Thyroid gland (tissue), 4 donors: ENCODE measurements at regions not wholly inside any gene's neighbourhood (a gene's known extent, or its start where the extent isn't known, plus 50 kb on each side); places are given as distances from the start of the nearest gene placed in this dataset.
A peak's percentile ranks its signal among the peaks of the same experiment; 100 is the strongest.

ENCODE experiments used
- DNase-seq, 2 donors: peaks; one replicate each; pipeline ENCODE4 v3.0.0-alpha.2; 2019
- H3K27ac ChIP-seq, 3 donors: fragments of 200-600 bp; sonication (generic); 1 replicate in 2 of 3; 2 replicates in 1 of 3; pipeline ENCODE4 v1.5.1; 2016 to 2019; ENCODE audit warnings: mild to moderate bottlenecking in 1 of 3, moderate library complexity in 1 of 3
- H3K27me3 ChIP-seq: fragments of 200-600 bp; sonication (generic); one replicate; pipeline ENCODE4 v1.5.1; 2019
- H3K36me3 ChIP-seq, 2 donors: fragments of 200-600 bp; sonication (generic); one replicate each; pipeline ENCODE4 v1.5.1; 2016 to 2019
- H3K4me1 ChIP-seq, 2 donors: fragments of 200-600 bp; sonication (generic); one replicate each; pipeline ENCODE4 v1.5.1; 2017 to 2019
- H3K4me3 ChIP-seq, 3 donors: fragments of 200-600 bp; sonication (generic); replicated peaks in 1 of 3; 1 replicate in 2 of 3; 2 replicates in 1 of 3; pipeline ENCODE4 v1.5.1; 2016; ENCODE audit warnings: mild to moderate bottlenecking in 1 of 3
- H3K9me3 ChIP-seq: fragments of 200-600 bp; sonication (generic); one replicate; pipeline ENCODE4 v1.5.1; 2017
- POLR2A ChIP-seq, 2 donors: fragments of 450-650 bp; IDR thresholded peaks; one replicate each; pipeline ENCODE4 v1.6.1; 2017; ENCODE audit warnings: antibody characterized with exemption in 2 of 2, mild to moderate bottlenecking in 2 of 2, moderate library complexity in 1 of 2
- WGBS, 2 donors: methylation state at CpG; one replicate each; pipeline ENCODE4 v1.1.5; 2017; 5-methylcytosine and 5-hydroxymethylcytosine counted together
- intact Hi-C: fragments of 100-400 bp; cut with DNase I; formaldehyde crosslinking; loops from one replicate; pipeline ENCODE4 v1.15.1; 2023
- TF ChIP-seq, protein P1 (sequence below), 6 experiments: fragments of 200-600 bp in 3 of 6; fragments of 450-650 bp in 3 of 6; sonication (generic) in 3 of 6; IDR thresholded peaks; one replicate each; pipeline ENCODE4 v1.5.1; 2016 to 2019; ENCODE audit warnings: antibody characterized with exemption in 6 of 6, mild to moderate bottlenecking in 2 of 6, inconsistent platforms in 1 of 6, moderate library complexity in 1 of 6

DNA sequence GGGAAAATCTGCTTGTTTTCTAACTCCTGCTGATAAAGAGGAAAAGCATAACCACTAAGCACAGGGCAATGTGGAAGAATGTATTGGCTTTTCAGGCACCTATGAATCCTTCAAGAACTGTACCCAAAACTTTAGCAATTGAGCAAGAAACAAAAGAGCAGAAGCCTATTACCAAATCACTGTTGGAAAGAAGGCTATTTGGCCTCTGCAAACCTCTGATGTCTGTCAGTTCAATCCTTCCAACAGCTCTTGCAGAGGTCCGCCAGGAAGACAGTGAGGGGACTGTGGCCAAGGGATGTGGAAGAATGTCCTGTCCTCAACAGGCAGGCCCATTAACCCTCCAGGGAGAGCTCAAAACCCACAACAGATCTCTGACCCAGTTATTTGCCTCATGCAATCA lies 328.6 kb downstream of the ENC1 start:
- no peak overlapping the region for H3K27ac ChIP-seq
- DNase-seq, result peak in 1 of 2 donors; percentile 15
- H3K36me3 ChIP-seq, result no peaks in the 10 kb centered on the region
- H3K4me1 ChIP-seq, result peaks cover 0 to 9% of the 10 kb centered on the region in 2 donors
- no peaks in the 10 kb centered on the region for H3K9me3 ChIP-seq
- WGBS, 2 donors, result 71 to 92% methylated on average over 1 of the region's 1 CpG
- intact Hi-C loops, result no loop called here
- no peaks in the 10 kb centered on the region for H3K27me3 ChIP-seq
- no peak for TF ChIP-seq POLR2A (IDR thresholded peaks at IDR 0.05)
- TF ChIP-seq, protein P1, sequence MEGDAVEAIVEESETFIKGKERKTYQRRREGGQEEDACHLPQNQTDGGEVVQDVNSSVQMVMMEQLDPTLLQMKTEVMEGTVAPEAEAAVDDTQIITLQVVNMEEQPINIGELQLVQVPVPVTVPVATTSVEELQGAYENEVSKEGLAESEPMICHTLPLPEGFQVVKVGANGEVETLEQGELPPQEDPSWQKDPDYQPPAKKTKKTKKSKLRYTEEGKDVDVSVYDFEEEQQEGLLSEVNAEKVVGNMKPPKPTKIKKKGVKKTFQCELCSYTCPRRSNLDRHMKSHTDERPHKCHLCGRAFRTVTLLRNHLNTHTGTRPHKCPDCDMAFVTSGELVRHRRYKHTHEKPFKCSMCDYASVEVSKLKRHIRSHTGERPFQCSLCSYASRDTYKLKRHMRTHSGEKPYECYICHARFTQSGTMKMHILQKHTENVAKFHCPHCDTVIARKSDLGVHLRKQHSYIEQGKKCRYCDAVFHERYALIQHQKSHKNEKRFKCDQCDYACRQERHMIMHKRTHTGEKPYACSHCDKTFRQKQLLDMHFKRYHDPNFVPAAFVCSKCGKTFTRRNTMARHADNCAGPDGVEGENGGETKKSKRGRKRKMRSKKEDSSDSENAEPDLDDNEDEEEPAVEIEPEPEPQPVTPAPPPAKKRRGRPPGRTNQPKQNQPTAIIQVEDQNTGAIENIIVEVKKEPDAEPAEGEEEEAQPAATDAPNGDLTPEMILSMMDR (IDR thresholded peaks at IDR 0.05), result no peak
- H3K4me3 ChIP-seq, result no peak overlapping the region

- WGBS, 2 donors, result 83 to 84% methylated on average over 8 of the region's 8 CpGs
- H3K27ac ChIP-seq, result no peak overlapping the region
- TF ChIP-seq, protein P1 (IDR thresholded peaks at IDR 0.05), result no peak
- no peak for TF ChIP-seq POLR2A (IDR thresholded peaks at IDR 0.05)
Observed at GRCh38 chr5:74310997-74311930, 329.3 kb downstream of the ENC1 start.

DNA sequence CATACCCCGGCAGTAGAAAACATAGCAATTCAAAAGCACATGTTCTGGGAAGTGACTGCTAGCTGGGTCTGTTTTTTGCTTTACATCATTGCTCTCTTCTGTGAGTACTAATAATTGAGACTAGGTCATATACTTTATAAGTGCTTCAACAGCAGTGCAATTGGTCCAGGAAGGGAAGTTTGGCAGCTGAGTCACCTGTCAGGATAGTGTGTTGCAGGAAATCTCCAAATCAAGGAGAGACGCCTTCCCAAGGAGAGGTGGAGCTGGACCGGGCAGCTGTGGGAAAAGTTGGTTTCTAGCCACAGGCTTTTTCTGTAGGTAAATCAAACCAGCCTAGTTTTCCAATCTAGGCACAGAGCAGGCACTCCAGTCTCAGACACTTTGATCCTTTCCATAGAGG lies 330.1 kb downstream of the ENC1 start:
- H3K27ac ChIP-seq, result no peak overlapping the region
- intact Hi-C loops, result no loop called here
- TF ChIP-seq, protein P1 (IDR thresholded peaks at IDR 0.05), result no peak
- no peak for TF ChIP-seq POLR2A (IDR thresholded peaks at IDR 0.05)
- no peaks in the 10 kb centered on the region for H3K4me1 ChIP-seq
- no peak overlapping the region for H3K4me3 ChIP-seq
- no peaks in the 10 kb centered on the region for H3K36me3 ChIP-seq
- no peaks in the 10 kb centered on the region for H3K9me3 ChIP-seq
- WGBS, 2 donors, result 91% methylated on average over 3 of the region's 3 CpGs
- H3K27me3 ChIP-seq, result no peaks in the 10 kb centered on the region
- DNase-seq, result no peak

More at GRCh38 chr5:74310997-74311930, 329.3 kb downstream of the ENC1 start:
- H3K4me3 ChIP-seq, result no peak overlapping the region
- H3K9me3 ChIP-seq, result no peaks in the 10 kb centered on the region
- peaks cover 0 to 5% of the 10 kb centered on the region in 2 donors for H3K4me1 ChIP-seq
- no peaks in the 10 kb centered on the region for H3K27me3 ChIP-seq
- no peaks in the 10 kb centered on the region for H3K36me3 ChIP-seq
- intact Hi-C loops, result no loop called here
- DNase-seq, result no peak

GRCh38 chr5:74309050-74309449 lies 331.5 kb downstream of the ENC1 start:
- Histone ChIP-seq H3K4me3 (no peak overlapping the region), H3K27me3 (no peaks in the 10 kb centered on the region), H3K9me3 (no peaks in the 10 kb centered on the region), H3K27ac (no peak overlapping the region), H3K4me1 (no peaks in the 10 kb centered on the region), H3K36me3 (no peaks in the 10 kb centered on the region)
- intact Hi-C loops, result no loop called here
- DNase-seq, result no peak
- TF ChIP-seq POLR2A (IDR thresholded peaks at IDR 0.05), result no peak
- TF ChIP-seq, protein P1 (IDR thresholded peaks at IDR 0.05), result no peak

GRCh38 chr5:74306845-74307244 lies 333.7 kb downstream of the ENC1 start:
- Histone ChIP-seq H3K4me1 (no peaks in the 10 kb centered on the region), H3K4me3 (no peak overlapping the region), H3K27ac (no peak overlapping the region), H3K27me3 (no peaks in the 10 kb centered on the region), H3K36me3 (no peaks in the 10 kb centered on the region), H3K9me3 (no peaks in the 10 kb centered on the region)
- intact Hi-C loops, result no loop called here
- WGBS, 2 donors, result 59 to 90% methylated on average over 2 of the region's 2 CpGs
- TF ChIP-seq, protein P1 (IDR thresholded peaks at IDR 0.05), result no peak
- no peak for TF ChIP-seq POLR2A (IDR thresholded peaks at IDR 0.05)
- no peak for DNase-seq
